ENCODE measurements at regions not wholly inside any gene's neighbourhood (a gene's known extent, or its start where the extent isn't known, plus 50 kb on each side); places are given as distances from the start of the nearest gene placed in this dataset.

GRCh38 chr4:96366632-96367031 is 526.7 kb downstream of the PDHA2 start:
- Histone ChIP-seq H3K4me1 (ENCODE audit: control insufficient read depth in 2 of 2, insufficient read depth in 2 of 2, low read length in 2 of 2) (no peaks in the 10 kb centered on the region), H3K36me3 (replicated peaks in 1 of 2; ENCODE audit: control extremely low read depth in 1 of 2, control insufficient read depth in 1 of 2, extremely low read depth in 1 of 2, insufficient read depth in 2 of 2, low read length in 1 of 2) (no peaks in the 10 kb centered on the region), H3K79me2 (ENCODE audit: control insufficient read depth, insufficient read depth, low read length) (no peaks in the 10 kb centered on the region), H3K4me2 (replicated peaks; ENCODE audit: low read depth, low read length, poor library complexity, severe bottlenecking) (no peak overlapping the region), H3K27ac (ENCODE audit: low read length in 2 of 2) (no peak overlapping the region), H4K20me1 (ENCODE audit: control insufficient read depth, insufficient read depth, low read length, poor library complexity, severe bottlenecking) (no peaks in the 10 kb centered on the region), H2AFZ (ENCODE audit: insufficient read depth, low read depth, low read length, poor library complexity, severe bottlenecking) (no peak overlapping the region), H3K27me3 (replicated peaks in 1 of 4; ENCODE audit: control extremely low read depth in 1 of 4, control insufficient read depth in 3 of 4, insufficient read depth in 4 of 4, low read length in 3 of 4) (no peaks in the 10 kb centered on the region), H3K4me3 (ENCODE audit: control extremely low read depth in 1 of 5, extremely low read depth in 1 of 5, insufficient read depth in 1 of 5, low read depth in 2 of 5, low read length in 4 of 5) (no peak overlapping the region), H3K9me3 (ENCODE audit: control extremely low read depth in 1 of 3, control insufficient read depth in 2 of 3, insufficient read depth in 1 of 3, low read length in 2 of 3) (no peaks in the 10 kb centered on the region), H3K9ac (ENCODE audit: low read length) (no peak overlapping the region)
- intact Hi-C loops (cut with micrococcal nuclease), result no loop called here
- H3K27ac Mint-ChIP-seq, result no peak overlapping the region
- DNase-seq (no peak), ATAC-seq (ENCODE audit: low read depth) (no peak)
- H3K9me3 Mint-ChIP-seq (ENCODE audit: insufficient read depth), result no peaks in the 10 kb centered on the region
- no CpG with 5 or more reads among the region's 1 CpG for WGBS (ENCODE audit: insufficient coverage)
- TF ChIP-seq EZH2 (IDR thresholded peaks at IDR 0.05; ENCODE audit: borderline replicate concordance, insufficient read depth, low read depth, low read length, poor library complexity, severe bottlenecking), result no peak
- H3K27me3 Mint-ChIP-seq, result no peaks in the 10 kb centered on the region
- no peak overlapping the region for H3K4me3 Mint-ChIP-seq
- CTCF ChIA-PET, result no interaction called here
- no peaks in the 10 kb centered on the region for H3K4me1 Mint-ChIP-seq
- POLR2A ChIA-PET, result no interaction called here

- Histone ChIP-seq H3K27me3 (replicated peaks in 1 of 4; ENCODE audit: control extremely low read depth in 1 of 4, control insufficient read depth in 3 of 4, insufficient read depth in 4 of 4, low read length in 3 of 4) (no peaks in the 10 kb centered on the region), H3K4me3 (ENCODE audit: control extremely low read depth in 1 of 5, extremely low read depth in 1 of 5, insufficient read depth in 1 of 5, low read depth in 2 of 5, low read length in 4 of 5) (no peak overlapping the region), H2AFZ (ENCODE audit: insufficient read depth, low read depth, low read length, poor library complexity, severe bottlenecking) (no peak overlapping the region), H3K27ac (ENCODE audit: low read length in 2 of 2) (no peak overlapping the region), H3K9ac (ENCODE audit: low read length) (no peak overlapping the region), H3K9me3 (ENCODE audit: control extremely low read depth in 1 of 3, control insufficient read depth in 2 of 3, insufficient read depth in 1 of 3, low read length in 2 of 3) (no peaks in the 10 kb centered on the region), H3K79me2 (ENCODE audit: control insufficient read depth, insufficient read depth, low read length) (no peaks in the 10 kb centered on the region), H3K4me2 (replicated peaks; ENCODE audit: low read depth, low read length, poor library complexity, severe bottlenecking) (no peak overlapping the region), H3K4me1 (ENCODE audit: control insufficient read depth in 2 of 2, insufficient read depth in 2 of 2, low read length in 2 of 2) (no peaks in the 10 kb centered on the region), H3K36me3 (replicated peaks in 1 of 2; ENCODE audit: control extremely low read depth in 1 of 2, control insufficient read depth in 1 of 2, extremely low read depth in 1 of 2, insufficient read depth in 2 of 2, low read length in 1 of 2) (no peaks in the 10 kb centered on the region), H4K20me1 (ENCODE audit: control insufficient read depth, insufficient read depth, low read length, poor library complexity, severe bottlenecking) (no peaks in the 10 kb centered on the region)
- no peak overlapping the region for H3K4me3 Mint-ChIP-seq
- no peaks in the 10 kb centered on the region for H3K27me3 Mint-ChIP-seq
- no CpG with 5 or more reads among the region's 3 CpGs for WGBS (ENCODE audit: insufficient coverage)
- ChIA-PET CTCF (interaction anchor here (0.8 kb wide), 1 partner anchor 11 kb away, joined by 4 read pairs; no protein-coding TSS in a partner anchor), POLR2A (no interaction called here)
- ATAC-seq (ENCODE audit: low read depth) (no peak), DNase-seq (no peak)
- peaks cover 5% of the 10 kb centered on the region for H3K9me3 Mint-ChIP-seq (ENCODE audit: insufficient read depth)
- no peak for TF ChIP-seq EZH2 (IDR thresholded peaks at IDR 0.05; ENCODE audit: borderline replicate concordance, insufficient read depth, low read depth, low read length, poor library complexity, severe bottlenecking)
- TF ChIP-seq CTCF (IDR thresholded peaks at IDR 0.05), result no peak
- H3K27ac Mint-ChIP-seq, result no peak overlapping the region
- no peaks in the 10 kb centered on the region for H3K4me1 Mint-ChIP-seq
- intact Hi-C loops (cut with micrococcal nuclease), result no loop called here
Measured at GRCh38 chr4:96375367-96375766, 535.5 kb downstream of the PDHA2 start.
